B cell (primary cell): ENCODE measurements at regions not wholly inside any gene's neighbourhood (a gene's known extent, or its start where the extent isn't known, plus 50 kb on each side); places are given as distances from the start of the nearest gene placed in this dataset.

Experiments
- EZH2 ChIP-seq: IDR thresholded peaks from 2 replicates; pipeline ENCODE4 v1.6.1; 2012; ENCODE audit warnings: borderline replicate concordance, low read depth, mild to moderate bottlenecking, moderate library complexity, low read length; ENCODE audit not compliant: insufficient read depth, poor library complexity, severe bottlenecking
- TF ChIP-seq, protein P1 (sequence below): fragments of 200-600 bp; IDR thresholded peaks from one replicate; pipeline ENCODE4 v1.8.0; 2022; ENCODE audit warnings: antibody characterized with exemption, mild to moderate bottlenecking

DNA sequence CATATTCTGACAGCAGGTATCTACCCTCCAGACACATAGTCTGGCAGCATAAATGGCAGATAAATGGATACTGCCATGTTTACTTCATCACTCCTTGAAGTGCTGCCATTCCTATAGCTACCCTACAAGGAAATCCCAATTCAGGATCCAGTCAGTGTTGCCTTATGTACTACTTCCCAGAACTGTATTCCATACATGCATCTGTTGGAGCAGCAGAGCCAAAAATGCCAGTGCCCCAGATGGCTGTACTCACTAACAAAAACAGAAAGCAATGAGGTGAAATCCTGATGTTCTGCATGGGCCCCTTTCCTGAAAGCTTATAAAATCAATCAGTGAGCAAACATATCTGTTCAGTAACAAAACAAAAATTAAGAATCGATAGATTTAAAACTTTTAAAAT lies 490.0 kb upstream of the COX7C start:
- TF ChIP-seq EZH2 = no peak
- TF ChIP-seq, protein P1, sequence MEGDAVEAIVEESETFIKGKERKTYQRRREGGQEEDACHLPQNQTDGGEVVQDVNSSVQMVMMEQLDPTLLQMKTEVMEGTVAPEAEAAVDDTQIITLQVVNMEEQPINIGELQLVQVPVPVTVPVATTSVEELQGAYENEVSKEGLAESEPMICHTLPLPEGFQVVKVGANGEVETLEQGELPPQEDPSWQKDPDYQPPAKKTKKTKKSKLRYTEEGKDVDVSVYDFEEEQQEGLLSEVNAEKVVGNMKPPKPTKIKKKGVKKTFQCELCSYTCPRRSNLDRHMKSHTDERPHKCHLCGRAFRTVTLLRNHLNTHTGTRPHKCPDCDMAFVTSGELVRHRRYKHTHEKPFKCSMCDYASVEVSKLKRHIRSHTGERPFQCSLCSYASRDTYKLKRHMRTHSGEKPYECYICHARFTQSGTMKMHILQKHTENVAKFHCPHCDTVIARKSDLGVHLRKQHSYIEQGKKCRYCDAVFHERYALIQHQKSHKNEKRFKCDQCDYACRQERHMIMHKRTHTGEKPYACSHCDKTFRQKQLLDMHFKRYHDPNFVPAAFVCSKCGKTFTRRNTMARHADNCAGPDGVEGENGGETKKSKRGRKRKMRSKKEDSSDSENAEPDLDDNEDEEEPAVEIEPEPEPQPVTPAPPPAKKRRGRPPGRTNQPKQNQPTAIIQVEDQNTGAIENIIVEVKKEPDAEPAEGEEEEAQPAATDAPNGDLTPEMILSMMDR = no peak
